Kidney (tissue), 13 donors: ENCODE measurements at regions not wholly inside any gene's neighbourhood (a gene's known extent, or its start where the extent isn't known, plus 50 kb on each side); places are given as distances from the start of the nearest gene placed in this dataset.

Experiments
- DNase-seq, 5 donors: peaks; one replicate each; pipeline ENCODE4 v3.0.0-alpha.2; 2013 to 2020
- FAIRE-seq: peaks from 2 replicates; lab custom pipeline; 2012; peaks lifted over from hg19 to GRCh38; lab: Jason Lieb, UNC
- H3K27ac ChIP-seq, 2 donors: one replicate each; pipeline ENCODE4 v1.7.0; 2013; ENCODE audit warnings: low read depth in 2 of 2, low read length in 2 of 2, inconsistent platforms in 1 of 2
- H3K27me3 ChIP-seq: one replicate; pipeline ENCODE4 v1.7.1; 2013; ENCODE audit warnings: low read length, inconsistent platforms; ENCODE audit not compliant: control insufficient read depth, insufficient read depth
- H3K36me3 ChIP-seq, 3 donors: one replicate each; pipeline versions ENCODE4 v1.7.0 to v1.7.1; 2013; ENCODE audit warnings: low read length in 3 of 3, control low read depth in 1 of 3, inconsistent platforms in 1 of 3; ENCODE audit not compliant: insufficient read depth in 3 of 3, control insufficient read depth in 2 of 3
- H3K4me1 ChIP-seq, 3 donors: one replicate each; pipeline versions ENCODE4 v1.7.0 to v1.7.1; 2013; ENCODE audit warnings: low read length in 3 of 3, inconsistent platforms in 1 of 3, low read depth in 1 of 3; ENCODE audit not compliant: control insufficient read depth in 2 of 3, insufficient read depth in 2 of 3
- H3K4me3 ChIP-seq, 3 donors: one replicate each; pipeline versions ENCODE4 v1.7.0 to v1.8.1; 2013; ENCODE audit warnings: low read length in 3 of 3, control low read depth in 1 of 3, inconsistent platforms in 1 of 3
- H3K9ac ChIP-seq, 3 donors: one replicate each; pipeline versions ENCODE4 v1.7.0 to v1.7.1; 2013; ENCODE audit warnings: low read length in 3 of 3, control low read depth in 1 of 3, inconsistent platforms in 1 of 3
- H3K9me3 ChIP-seq, 3 donors: one replicate each; pipeline versions ENCODE4 v1.7.0 to v1.7.1; 2013; ENCODE audit warnings: low read length in 3 of 3, control low read depth in 1 of 3, inconsistent platforms in 1 of 3; ENCODE audit not compliant: control insufficient read depth in 2 of 3, insufficient read depth in 1 of 3
- intact Hi-C: fragments of 100-400 bp; cut with DNase I; formaldehyde crosslinking; loops from one replicate; pipeline ENCODE4 v1.11.1; 2022
- TF ChIP-seq, protein P1 (sequence below): IDR thresholded peaks from 3 replicates; pipeline ENCODE4 v1.5.1; 2012; ENCODE audit warnings: mild to moderate bottlenecking, moderate library complexity, borderline replicate concordance; ENCODE audit not compliant: insufficient read depth; ENCODE audit errors: extremely low read depth
- donor health status: control.
- donor health status: control.
- donor health status: control.
- donor health status: control.
- donor health status: control.
- donor health status: DM: yes; HTN: yes; CAD: no.
- donor health status: Normal renal cell carcinoma (clear cell type).

GRCh38 chr1:90607736-90608135, 109.4 kb downstream of the BARHL2 start:
- no peaks in the 10 kb centered on the region for H3K36me3 ChIP-seq
- H3K4me3 ChIP-seq: no peak overlapping the region
- no peak overlapping the region for H3K27ac ChIP-seq
- no peaks in the 10 kb centered on the region for H3K4me1 ChIP-seq
- FAIRE-seq: no peak
- no peak overlapping the region for H3K9ac ChIP-seq
- no peaks in the 10 kb centered on the region for H3K9me3 ChIP-seq
- H3K27me3 ChIP-seq: no peaks in the 10 kb centered on the region
- TF ChIP-seq, protein P1, sequence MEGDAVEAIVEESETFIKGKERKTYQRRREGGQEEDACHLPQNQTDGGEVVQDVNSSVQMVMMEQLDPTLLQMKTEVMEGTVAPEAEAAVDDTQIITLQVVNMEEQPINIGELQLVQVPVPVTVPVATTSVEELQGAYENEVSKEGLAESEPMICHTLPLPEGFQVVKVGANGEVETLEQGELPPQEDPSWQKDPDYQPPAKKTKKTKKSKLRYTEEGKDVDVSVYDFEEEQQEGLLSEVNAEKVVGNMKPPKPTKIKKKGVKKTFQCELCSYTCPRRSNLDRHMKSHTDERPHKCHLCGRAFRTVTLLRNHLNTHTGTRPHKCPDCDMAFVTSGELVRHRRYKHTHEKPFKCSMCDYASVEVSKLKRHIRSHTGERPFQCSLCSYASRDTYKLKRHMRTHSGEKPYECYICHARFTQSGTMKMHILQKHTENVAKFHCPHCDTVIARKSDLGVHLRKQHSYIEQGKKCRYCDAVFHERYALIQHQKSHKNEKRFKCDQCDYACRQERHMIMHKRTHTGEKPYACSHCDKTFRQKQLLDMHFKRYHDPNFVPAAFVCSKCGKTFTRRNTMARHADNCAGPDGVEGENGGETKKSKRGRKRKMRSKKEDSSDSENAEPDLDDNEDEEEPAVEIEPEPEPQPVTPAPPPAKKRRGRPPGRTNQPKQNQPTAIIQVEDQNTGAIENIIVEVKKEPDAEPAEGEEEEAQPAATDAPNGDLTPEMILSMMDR: no peak
- no peak for DNase-seq
- intact Hi-C loops: no loop called here

- TF ChIP-seq, protein P1: no peak
- H3K27me3 ChIP-seq: no peaks in the 10 kb centered on the region
- FAIRE-seq: no peak
Observed at GRCh38 chr1:90605070-90605469, 112.0 kb downstream of the BARHL2 start.

DNA sequence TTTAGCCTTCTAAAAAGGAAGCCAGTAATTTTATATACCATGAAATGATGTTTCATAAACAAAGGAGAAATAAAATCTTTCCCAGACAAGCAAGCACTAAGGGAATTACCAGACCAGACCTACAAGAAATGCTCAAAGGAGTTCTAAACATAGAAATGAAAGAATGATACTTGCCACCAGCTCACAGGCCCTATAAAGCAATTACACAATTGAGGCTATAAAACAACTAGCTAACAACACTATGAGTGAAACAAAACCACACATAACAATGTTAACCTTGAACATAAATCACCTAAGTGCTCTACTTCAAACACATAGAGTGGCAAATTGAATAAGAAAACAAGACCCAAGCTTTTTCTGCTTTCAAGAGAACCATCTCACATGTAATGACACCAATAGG, 123.8 kb downstream of the BARHL2 start:
- Histone ChIP-seq H3K4me3 (no peak overlapping the region), H3K9me3 (peaks cover 0 to 6% (median 3%) of the 10 kb centered on the region in 3 donors), H3K36me3 (no peaks in the 10 kb centered on the region), H3K4me1 (no peaks in the 10 kb centered on the region), H3K27ac (no peak overlapping the region), H3K9ac (no peak overlapping the region), H3K27me3 (no peaks in the 10 kb centered on the region)
- no peak for FAIRE-seq
- no peak for DNase-seq
- TF ChIP-seq, protein P1: no peak
- intact Hi-C loops: no loop called here

More at GRCh38 chr1:90605070-90605469, 112.0 kb downstream of the BARHL2 start:
- Histone ChIP-seq H3K4me3 (no peak overlapping the region), H3K9me3 (no peaks in the 10 kb centered on the region), H3K27ac (no peak overlapping the region), H3K4me1 (no peaks in the 10 kb centered on the region), H3K36me3 (no peaks in the 10 kb centered on the region), H3K9ac (no peak overlapping the region)
- DNase-seq: no peak
- intact Hi-C loops: no loop called here

- H3K9me3 ChIP-seq: peaks cover 0 to under 1% (median 0%) of the 10 kb centered on the region in 3 donors
- intact Hi-C loops: no loop called here
- TF ChIP-seq, protein P1: no peak
- H3K9ac ChIP-seq: no peak overlapping the region
- no peak overlapping the region for H3K4me3 ChIP-seq
- no peak for DNase-seq
- H3K27me3 ChIP-seq: no peaks in the 10 kb centered on the region
- H3K27ac ChIP-seq: no peak overlapping the region
- no peak for FAIRE-seq
- no peaks in the 10 kb centered on the region for H3K36me3 ChIP-seq
- no peaks in the 10 kb centered on the region for H3K4me1 ChIP-seq
Observed at GRCh38 chr1:90591970-90592356, 125.1 kb downstream of the BARHL2 start.
